ENCODE measurements at regions not wholly inside any gene's neighbourhood (a gene's known extent, or its start where the extent isn't known, plus 50 kb on each side); places are given as distances from the start of the nearest gene placed in this dataset.
"Not testable (repeated sequence)": the region's sequence is repeated elsewhere in the genome, so short reads cannot be mapped to it uniquely, and the experiment has no call there.

DNA sequence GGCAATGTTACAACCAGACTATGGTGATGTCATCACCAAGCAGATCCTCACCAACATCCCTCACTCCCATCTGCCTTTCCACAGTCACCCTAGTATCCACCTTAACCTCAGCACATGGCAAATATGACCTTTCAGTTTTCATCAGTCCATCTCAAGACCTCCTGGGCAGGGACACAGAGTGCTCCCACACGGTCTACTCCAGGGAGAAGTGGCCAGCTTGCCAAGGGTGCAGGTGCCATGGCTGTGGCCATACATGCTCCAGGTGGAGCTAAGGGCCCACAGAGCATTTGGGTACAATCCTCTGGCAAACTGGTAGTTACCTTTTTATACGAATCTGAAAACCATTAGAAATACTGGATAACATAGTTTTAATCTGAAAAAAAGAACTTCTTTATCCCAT lies 453.1 kb downstream of the ADCYAP1 start:
- TF ChIP-seq SUZ12 (IDR thresholded peaks at IDR 0.05; ENCODE audit: extremely low read depth, insufficient read depth, insufficient read length) (no peak), ZNF274 (IDR thresholded peaks at IDR 0.05; ENCODE audit: low read depth, low read length) (no peak), YY1 (IDR thresholded peaks at IDR 0.05; ENCODE audit: insufficient read depth, insufficient read length) (no peak)
- Histone ChIP-seq H3K9me3 (ENCODE audit: insufficient read depth, low read length) (no peaks in the 10 kb centered on the region; the same call in 1 of the 2 replicates), H3K4me1 (ENCODE audit: insufficient read depth, insufficient read length) (no peaks in the 10 kb centered on the region), H3K27me3 (ENCODE audit: insufficient read depth, insufficient read length) (no peaks in the 10 kb centered on the region), H3K9ac (ENCODE audit: insufficient read length, low read depth) (no peak overlapping the region), H3K36me3 (ENCODE audit: insufficient read depth, insufficient read length, low read length) (peaks cover 31% of the 10 kb centered on the region), H3K4me3 (ENCODE audit: insufficient read length, low read depth) (no peak overlapping the region)
- no peak for DNase-seq (ENCODE audit: low read depth, low spot score)

DNA sequence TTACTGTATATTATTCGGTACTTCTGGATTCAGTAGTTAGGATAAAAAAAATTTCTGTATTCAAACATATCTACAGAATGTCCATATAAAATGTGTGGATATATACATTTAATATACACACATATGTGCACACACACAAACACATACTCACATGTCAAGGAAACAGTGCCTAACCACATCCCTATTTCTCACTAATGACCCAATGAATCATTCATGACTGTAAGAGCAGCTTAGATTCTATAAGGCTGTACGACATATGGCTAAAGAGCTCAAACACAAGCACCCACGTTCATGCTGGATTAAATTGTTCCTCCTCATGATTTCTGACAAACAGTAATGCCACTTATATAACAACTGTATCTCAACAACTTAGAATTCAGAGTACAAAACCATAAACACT lies 457.3 kb downstream of the ADCYAP1 start:
- no peak for DNase-seq (ENCODE audit: low read depth, low spot score)
- no peaks in the 10 kb centered on the region for H3K9me3 ChIP-seq (ENCODE audit: insufficient read depth, low read length)
- H3K27me3 ChIP-seq (ENCODE audit: insufficient read depth, insufficient read length): no peaks in the 10 kb centered on the region
- H3K4me3 ChIP-seq (ENCODE audit: insufficient read length, low read depth): no peak overlapping the region
- H3K4me1 ChIP-seq (ENCODE audit: insufficient read depth, insufficient read length): no peaks in the 10 kb centered on the region
- TF ChIP-seq ZNF274 (IDR thresholded peaks at IDR 0.05; ENCODE audit: low read depth, low read length) (no peak), YY1 (IDR thresholded peaks at IDR 0.05; ENCODE audit: insufficient read depth, insufficient read length) (no peak), SUZ12 (IDR thresholded peaks at IDR 0.05; ENCODE audit: extremely low read depth, insufficient read depth, insufficient read length) (no peak)
- H3K36me3 ChIP-seq (ENCODE audit: insufficient read depth, insufficient read length, low read length): peaks cover 41% of the 10 kb centered on the region
- no peak overlapping the region for H3K9ac ChIP-seq (ENCODE audit: insufficient read length, low read depth)

DNA sequence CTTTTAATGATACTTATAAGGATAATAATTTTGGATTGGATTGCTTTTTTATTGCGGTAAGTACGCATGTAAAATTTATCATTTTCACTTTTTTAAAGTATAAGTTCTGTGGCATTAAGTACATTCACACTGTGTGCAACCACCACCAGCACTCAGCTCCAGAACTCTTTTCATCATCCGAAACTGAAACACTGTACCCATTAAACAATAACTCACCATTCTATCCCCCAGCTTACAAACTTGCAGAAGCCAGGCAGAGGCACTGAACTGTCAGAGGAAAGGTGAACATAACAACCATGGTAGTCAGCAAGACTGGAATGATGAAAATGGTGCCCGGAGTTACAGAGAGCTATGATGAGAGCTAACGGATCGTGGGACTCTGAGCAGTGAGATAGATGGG lies 465.9 kb downstream of the ADCYAP1 start:
- H3K4me1 ChIP-seq (ENCODE audit: insufficient read depth, insufficient read length): no peaks in the 10 kb centered on the region
- no peak for TF ChIP-seq ZNF274 (IDR thresholded peaks at IDR 0.05; ENCODE audit: low read depth, low read length)
- no peak for TF ChIP-seq SUZ12 (IDR thresholded peaks at IDR 0.05; ENCODE audit: extremely low read depth, insufficient read depth, insufficient read length)
- no peak for TF ChIP-seq YY1 (IDR thresholded peaks at IDR 0.05; ENCODE audit: insufficient read depth, insufficient read length)
- no peaks in the 10 kb centered on the region for H3K9me3 ChIP-seq (ENCODE audit: insufficient read depth, low read length)
- no peaks in the 10 kb centered on the region for H3K27me3 ChIP-seq (ENCODE audit: insufficient read depth, insufficient read length)
- H3K4me3 ChIP-seq (ENCODE audit: insufficient read length, low read depth): no peak overlapping the region
- DNase-seq (ENCODE audit: low read depth, low spot score): no peak
- H3K36me3 ChIP-seq (ENCODE audit: insufficient read depth, insufficient read length, low read length): peaks cover 34% of the 10 kb centered on the region
- no peak overlapping the region for H3K9ac ChIP-seq (ENCODE audit: insufficient read length, low read depth)

DNA sequence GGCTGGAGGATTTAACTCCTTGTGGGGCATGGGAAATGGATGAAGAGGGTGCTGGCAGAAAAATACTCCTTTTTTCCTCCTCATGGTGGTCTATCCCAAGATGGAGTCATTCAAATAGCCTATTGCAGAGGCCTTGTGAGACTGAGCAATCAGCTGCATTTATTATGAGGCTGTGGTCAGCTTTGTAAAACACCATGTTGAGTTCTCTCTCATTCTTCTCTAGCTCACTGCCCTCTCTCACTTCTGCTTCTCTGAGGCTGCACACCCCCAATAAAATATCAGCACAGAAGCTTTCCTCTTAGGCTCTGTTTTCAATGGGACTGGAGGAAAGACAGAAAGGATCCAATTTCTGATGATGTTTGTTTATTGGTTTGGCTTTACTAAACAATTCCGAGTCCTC lies 467.1 kb downstream of the ADCYAP1 start:
- no peak overlapping the region for H3K4me3 ChIP-seq (ENCODE audit: insufficient read length, low read depth)
- peaks cover 25% of the 10 kb centered on the region for H3K36me3 ChIP-seq (ENCODE audit: insufficient read depth, insufficient read length, low read length)
- no peaks in the 10 kb centered on the region for H3K9me3 ChIP-seq (ENCODE audit: insufficient read depth, low read length)
- no peaks in the 10 kb centered on the region for H3K4me1 ChIP-seq (ENCODE audit: insufficient read depth, insufficient read length)
- no peaks in the 10 kb centered on the region for H3K27me3 ChIP-seq (ENCODE audit: insufficient read depth, insufficient read length)
- no peak overlapping the region for H3K9ac ChIP-seq (ENCODE audit: insufficient read length, low read depth)
- TF ChIP-seq YY1 (IDR thresholded peaks at IDR 0.05; ENCODE audit: insufficient read depth, insufficient read length) (no peak), SUZ12 (IDR thresholded peaks at IDR 0.05; ENCODE audit: extremely low read depth, insufficient read depth, insufficient read length) (no peak), ZNF274 (IDR thresholded peaks at IDR 0.05; ENCODE audit: low read depth, low read length) (no peak)
- DNase-seq (ENCODE audit: low read depth, low spot score): no peak

DNA sequence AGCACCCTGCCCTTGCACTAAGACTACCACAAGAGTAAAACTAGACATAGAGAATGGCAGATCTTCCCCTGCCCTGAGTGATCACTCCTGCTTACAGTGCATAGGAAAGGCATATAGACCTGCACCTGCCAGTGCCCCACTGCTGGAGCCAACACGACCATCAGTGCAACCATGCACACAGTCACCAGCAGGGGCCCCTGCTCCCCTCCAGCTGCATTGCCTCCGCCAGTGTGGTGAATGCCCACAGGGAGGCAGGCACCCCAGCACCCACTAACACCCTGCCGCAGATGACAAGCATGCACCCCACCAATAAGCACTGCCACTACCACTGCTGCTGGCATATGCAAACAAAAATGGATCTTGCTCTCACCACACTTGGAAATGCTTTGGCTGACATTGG lies 478.8 kb downstream of the ADCYAP1 start:
- no peak for DNase-seq (ENCODE audit: low read depth, low spot score)
- Histone ChIP-seq H3K4me3 (ENCODE audit: insufficient read length, low read depth) (no peak overlapping the region), H3K27me3 (ENCODE audit: insufficient read depth, insufficient read length) (no peaks in the 10 kb centered on the region), H3K36me3 (ENCODE audit: insufficient read depth, insufficient read length, low read length) (no peaks in the 10 kb centered on the region), H3K9me3 (ENCODE audit: insufficient read depth, low read length) (no peaks in the 10 kb centered on the region; the same call in 1 of the 2 replicates), H3K9ac (ENCODE audit: insufficient read length, low read depth) (no peak overlapping the region), H3K4me1 (ENCODE audit: insufficient read depth, insufficient read length) (peaks cover 2% of the 10 kb centered on the region)
- TF ChIP-seq YY1 (IDR thresholded peaks at IDR 0.05; ENCODE audit: insufficient read depth, insufficient read length) (no peak), ZNF274 (IDR thresholded peaks at IDR 0.05; ENCODE audit: low read depth, low read length) (no peak), SUZ12 (IDR thresholded peaks at IDR 0.05; ENCODE audit: extremely low read depth, insufficient read depth, insufficient read length) (no peak)

DNA sequence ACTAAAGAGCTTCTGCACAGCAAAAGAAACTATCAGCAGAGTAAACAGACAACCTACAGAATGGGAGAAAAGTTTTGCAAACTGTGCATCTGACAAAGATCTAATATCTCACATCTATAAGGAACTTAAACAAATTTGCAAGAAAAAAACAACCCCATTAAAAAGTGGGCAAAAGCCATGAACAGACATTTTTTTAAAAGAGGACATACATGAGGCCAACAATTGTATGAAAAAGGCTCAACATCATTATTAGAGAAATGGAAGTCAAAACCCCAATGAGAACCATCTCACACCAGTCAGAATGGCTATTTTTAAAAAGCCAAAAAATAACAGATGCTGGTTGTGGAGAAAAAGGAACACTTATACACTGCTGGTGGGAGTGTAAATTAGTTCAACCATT lies 483.8 kb downstream of the ADCYAP1 start:
- H3K27me3 ChIP-seq (ENCODE audit: insufficient read depth, insufficient read length); H3K4me1 ChIP-seq (ENCODE audit: insufficient read depth, insufficient read length); DNase-seq (ENCODE audit: low read depth, low spot score); H3K9ac ChIP-seq (ENCODE audit: insufficient read length, low read depth); H3K9me3 ChIP-seq (ENCODE audit: insufficient read depth, low read length); H3K4me3 ChIP-seq (ENCODE audit: insufficient read length, low read depth); H3K36me3 ChIP-seq (ENCODE audit: insufficient read depth, insufficient read length, low read length): not testable (repeated sequence)

DNA sequence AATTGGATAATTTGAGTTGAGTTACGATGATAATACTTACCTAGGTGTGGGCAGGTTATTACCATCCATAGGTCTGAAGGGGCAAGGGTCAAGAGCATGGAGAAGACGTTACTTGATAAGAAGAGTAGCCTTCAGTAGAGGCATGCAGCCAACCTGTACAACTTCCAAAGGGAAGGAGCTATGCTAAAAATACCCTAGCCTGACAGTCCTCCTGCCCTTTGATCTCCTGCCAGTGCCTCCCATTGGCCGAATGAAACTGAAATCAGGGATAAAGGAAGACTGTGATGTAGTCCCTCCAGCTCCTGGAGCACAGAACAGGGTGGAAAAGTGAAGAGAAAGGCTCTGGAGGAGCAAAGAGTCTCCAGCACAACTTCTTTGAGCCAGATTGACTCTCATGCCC lies 487.4 kb downstream of the ADCYAP1 start:
- Histone ChIP-seq H3K36me3 (ENCODE audit: insufficient read depth, insufficient read length, low read length) (peaks cover 7% of the 10 kb centered on the region), H3K9me3 (ENCODE audit: insufficient read depth, low read length) (no peaks in the 10 kb centered on the region; the same call in none of the 2 replicates), H3K4me1 (ENCODE audit: insufficient read depth, insufficient read length) (no peaks in the 10 kb centered on the region), H3K27me3 (ENCODE audit: insufficient read depth, insufficient read length) (no peaks in the 10 kb centered on the region), H3K4me3 (ENCODE audit: insufficient read length, low read depth) (no peak overlapping the region), H3K9ac (ENCODE audit: insufficient read length, low read depth) (no peak overlapping the region)
- no peak for TF ChIP-seq YY1 (IDR thresholded peaks at IDR 0.05; ENCODE audit: insufficient read depth, insufficient read length)
- no peak for TF ChIP-seq SUZ12 (IDR thresholded peaks at IDR 0.05; ENCODE audit: extremely low read depth, insufficient read depth, insufficient read length)
- TF ChIP-seq ZNF274 (IDR thresholded peaks at IDR 0.05; ENCODE audit: low read depth, low read length): no peak
- no peak for DNase-seq (ENCODE audit: low read depth, low spot score)

All from NT2/D1 (cell line).